ENCODE measurements at regions not wholly inside any gene's neighbourhood (a gene's known extent, or its start where the extent isn't known, plus 50 kb on each side); places are given as distances from the start of the nearest gene placed in this dataset.
A peak's percentile ranks its signal among the peaks of the same experiment; 100 is the strongest.

DNA sequence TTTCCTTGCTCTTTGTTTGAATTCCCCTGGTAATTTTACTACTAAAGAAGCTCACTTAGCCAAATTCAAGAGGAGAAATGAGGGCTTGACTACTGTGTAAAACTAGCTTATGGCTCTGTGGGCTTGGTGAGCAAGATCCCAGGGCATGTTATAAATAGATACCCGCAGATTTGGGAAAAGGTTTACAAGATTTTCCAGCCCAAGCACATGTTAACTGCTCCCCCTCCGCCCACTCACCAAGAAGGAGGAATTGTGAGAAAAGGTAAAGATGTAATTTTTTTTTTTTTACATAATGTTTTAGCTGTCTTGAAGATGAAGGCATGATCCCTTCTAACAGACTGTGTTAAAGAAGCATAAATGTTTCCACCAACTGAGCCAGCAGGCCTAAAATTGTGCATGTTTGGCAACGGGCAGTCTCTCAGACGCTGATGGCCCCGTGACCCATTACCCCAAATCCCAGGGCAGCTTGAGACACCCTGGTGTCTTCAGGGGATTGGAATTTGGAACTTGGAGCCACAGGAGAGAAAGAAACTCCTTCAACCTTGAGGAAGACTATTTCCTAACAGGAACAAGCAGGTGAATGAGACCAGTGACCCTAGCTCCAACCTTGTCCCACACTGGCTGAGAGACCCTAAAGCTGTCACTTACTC is 429.8 kb upstream of the CELF2 start:
- DNase-seq, result no peak

DNA sequence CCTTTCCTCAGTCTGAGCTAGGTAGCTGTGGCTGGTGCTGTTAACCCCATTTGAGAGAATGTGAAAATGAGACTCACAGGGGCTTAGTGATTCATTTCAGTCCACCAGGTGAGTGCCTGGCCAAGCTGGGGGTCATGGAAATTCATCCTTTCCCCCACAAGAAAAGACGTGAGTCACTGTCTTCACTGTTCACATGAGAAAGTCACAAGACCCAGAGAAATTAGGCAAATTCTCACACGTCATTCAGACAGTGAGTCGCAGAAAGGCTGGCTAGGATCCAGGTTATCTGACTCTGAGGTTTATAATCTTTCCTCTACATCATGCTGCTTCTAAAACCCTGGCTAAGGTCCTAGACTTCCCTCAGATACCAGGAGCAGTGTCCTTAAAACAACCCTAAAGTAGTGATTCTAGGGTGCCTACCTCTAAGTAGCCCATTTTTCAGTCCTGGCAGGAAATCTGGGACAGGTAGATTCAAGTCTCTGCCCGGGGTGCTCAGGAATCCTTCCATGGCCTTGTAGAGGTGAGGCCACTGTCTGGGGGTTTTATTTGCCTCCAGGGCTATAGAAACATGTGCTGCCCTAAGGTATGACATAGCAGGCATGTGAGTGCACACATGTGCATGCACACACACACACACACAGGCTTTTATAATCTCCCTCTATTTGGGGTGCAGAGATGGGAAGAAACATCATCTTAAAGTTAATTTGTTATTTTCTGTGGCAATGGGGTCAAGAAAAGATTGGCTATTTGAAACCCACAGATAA is 427.9 kb upstream of the CELF2 start:
- DNase-seq, result peak; percentile 2

DNA sequence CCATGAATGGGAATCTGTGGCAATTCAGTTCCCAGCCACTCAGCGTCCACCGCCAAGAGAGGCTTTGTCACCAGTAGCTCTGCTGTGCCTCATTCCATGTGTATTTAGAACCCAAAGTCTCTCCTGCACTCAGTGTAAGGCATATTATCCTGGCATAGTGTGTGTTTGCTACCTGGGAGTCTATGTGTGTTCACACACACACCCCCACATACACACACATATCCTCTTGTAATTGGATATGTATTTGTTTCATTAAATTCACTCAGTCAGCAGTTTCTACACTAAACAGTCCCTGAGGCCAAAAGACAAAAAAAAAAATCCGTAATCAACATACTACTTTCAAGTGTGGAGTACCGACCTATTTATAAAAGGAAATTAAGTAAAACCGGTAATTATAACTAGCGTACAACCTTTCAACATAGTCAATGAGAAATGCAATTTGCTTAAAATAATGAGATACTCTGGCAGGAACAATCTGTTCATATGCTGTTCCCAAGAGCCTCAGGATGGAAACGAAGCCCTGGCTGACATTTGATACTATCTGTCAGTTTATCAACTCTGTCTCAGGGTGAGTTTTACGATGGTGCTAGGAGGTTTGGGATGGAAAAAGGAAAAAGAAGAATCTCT is 425.8 kb upstream of the CELF2 start:
- DNase-seq, result peak; percentile 7

DNA sequence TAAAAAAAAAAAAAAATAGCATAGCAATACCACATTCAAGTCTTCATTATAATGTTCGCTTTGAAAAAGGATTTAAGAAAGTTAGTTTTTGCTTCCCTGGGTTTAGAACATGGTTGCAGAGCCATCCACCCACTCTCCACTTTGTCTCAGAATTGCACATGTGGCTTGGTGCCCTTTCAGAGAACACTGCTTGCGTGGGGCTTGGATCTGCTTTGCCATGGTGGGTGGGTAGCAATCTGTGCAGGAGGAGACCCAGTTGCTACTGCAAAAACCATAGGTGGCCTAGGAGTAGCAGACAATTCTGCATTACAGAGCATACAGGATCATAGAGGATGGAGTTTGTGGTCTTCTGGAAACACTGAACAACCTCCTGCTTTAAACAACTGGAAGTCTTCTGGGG is 421.4 kb upstream of the CELF2 start:
- no peak for DNase-seq

DNA sequence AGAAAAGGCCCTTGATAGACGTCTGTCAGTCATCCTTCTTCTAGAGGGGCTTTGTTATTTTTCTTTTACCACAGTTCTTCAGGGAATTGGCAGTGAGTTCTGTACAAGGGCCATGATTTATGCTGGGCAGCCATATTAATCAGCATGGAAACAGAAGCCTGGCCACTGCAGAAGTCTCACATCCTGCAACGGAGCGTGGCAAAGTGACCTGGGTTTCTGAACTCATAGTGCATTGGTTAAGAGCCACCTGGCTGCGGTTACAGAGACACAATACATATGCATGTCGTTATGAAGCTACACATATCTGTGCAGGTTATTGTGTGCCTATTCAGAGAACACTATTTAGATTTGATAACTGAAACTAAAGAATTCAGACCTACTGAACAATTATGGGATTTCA is 419.4 kb upstream of the CELF2 start:
- DNase-seq, result no peak

DNA sequence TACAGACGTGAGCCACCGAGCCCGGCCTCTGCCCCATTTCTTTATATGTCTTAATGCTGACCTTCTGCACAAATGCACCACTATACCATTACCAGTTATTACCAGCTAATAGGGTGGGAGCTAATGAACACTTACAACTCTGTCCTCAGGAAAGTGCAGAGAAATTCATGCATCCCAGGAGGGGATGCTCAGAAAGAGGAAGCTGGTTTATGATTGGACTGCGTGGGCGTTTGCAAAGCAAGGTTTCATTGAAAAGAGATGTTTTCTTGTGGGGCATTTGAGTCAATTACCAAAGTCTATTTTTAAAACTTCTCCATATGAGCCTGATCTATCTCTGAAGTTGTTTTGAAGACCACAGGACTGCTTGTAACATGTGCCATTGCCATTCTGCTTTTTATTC is 417.7 kb upstream of the CELF2 start:
- DNase-seq, result no peak

DNA sequence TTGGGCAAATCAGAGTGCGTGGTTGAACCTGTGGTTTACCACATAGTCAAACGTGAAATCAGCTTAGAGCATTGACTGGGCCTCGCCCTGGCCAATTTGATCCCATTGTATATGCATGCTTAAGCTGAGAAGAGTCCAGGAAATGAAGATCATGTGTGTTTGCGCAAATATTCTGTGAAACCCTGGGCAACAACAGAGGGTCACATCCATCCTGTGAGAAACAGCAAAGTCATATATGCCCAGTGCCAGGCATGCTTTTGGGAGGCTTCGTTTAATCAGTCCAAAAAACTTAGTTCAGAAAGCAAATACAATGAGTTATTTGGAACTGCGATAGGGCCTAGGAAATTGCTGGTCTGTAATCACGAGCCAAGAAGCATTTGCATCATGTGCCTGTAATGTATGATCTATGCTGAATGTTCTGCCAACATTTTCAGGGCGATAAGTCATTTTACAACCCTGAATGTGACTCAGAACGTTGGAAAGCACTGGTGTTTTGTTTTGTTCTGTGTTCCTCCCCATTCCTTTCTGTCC is 412.1 kb upstream of the CELF2 start:
- peak; percentile 42 for DNase-seq

DNA sequence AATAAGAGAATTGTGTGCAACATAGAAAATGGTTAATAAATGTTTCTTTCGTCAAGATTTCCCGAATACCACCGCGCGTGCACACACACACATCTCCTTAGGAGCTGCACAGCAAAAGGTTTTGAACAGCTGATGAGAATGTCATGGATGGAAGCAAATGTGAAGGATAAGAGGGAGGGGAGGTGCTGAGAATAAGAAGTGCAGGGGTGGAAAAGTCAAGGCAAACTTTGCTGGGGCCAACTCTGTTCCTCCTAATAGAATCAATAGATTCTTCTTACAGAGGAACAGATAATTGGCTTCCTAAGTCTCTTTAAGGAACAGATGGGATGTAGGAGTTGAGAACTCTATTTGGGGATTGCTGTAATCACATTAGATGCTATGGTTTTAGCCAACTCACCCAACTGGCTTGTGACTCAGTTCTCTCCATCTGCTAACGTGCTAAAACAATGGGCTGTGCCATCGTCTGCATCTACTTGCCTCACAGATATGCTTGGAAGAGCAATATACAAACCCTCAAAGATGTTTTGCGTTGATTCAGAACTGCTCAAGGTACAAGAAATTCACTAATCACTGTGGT is 408.2 kb upstream of the CELF2 start:
- no peak for DNase-seq

DNA sequence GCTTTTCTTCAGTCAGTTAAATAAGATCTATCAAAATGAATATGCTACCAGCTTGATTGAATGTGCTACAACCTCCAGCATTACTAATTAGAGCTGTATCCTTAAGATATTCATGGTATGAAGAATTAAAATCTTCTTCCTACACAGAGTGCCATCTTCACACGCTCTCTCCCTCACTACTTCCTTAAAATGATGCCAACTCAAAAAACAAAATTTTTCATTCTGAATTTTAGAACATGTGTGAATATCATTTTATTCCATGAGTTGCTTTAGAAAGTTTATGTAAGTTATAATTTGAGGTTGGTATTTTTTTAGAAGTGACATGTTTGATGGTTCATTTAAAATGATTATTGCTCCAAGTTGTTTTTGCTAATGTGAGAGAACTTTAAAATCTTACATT is 407.5 kb upstream of the CELF2 start:
- no peak for DNase-seq

DNA sequence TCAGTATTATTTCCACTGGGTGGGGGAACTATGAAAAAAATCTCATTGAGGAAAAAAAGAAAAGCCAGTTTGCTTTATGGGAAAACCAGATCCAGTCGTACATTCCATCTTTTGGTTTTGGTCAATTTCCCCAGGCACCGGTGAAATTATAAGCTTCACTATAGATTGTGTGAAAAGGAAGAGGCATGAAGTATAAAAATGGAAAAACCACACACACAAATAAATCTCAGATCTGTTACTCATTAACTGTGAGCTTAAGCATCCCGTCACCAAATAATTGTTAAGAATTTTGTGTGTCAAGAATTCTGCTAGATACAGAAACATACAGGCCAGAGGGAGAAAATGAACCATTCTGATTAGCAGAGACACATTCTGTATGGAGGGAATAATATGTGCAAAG is 405.5 kb upstream of the CELF2 start:
- no peak for DNase-seq

DNA sequence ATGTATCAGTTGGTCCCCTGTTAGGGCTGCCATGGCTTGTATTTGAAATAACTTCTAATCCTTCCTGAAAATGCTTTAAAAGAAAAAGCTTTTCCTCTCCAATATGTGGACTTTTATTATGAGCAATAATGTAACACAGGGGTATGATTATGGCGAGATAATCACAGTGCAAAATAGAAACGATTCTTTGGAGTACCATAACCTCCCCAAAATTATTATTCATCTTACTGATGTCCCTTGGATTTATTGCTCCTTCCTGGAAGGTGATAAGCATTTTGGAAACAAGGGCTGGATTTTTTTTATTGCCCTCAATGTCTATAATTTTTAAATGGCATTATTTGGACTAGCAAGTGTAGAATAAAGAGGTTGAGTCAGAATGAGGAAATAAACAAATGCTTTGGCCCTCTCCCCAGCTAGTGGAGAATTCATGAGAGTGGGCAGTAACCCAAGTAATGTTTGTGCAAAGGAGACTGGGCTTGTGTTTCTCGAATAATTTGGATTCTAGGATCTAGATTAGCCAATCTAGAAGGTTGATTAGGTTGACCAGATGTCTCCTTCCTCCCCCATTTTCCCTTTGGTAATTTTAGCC is 403.9 kb upstream of the CELF2 start:
- no peak for DNase-seq

DNA sequence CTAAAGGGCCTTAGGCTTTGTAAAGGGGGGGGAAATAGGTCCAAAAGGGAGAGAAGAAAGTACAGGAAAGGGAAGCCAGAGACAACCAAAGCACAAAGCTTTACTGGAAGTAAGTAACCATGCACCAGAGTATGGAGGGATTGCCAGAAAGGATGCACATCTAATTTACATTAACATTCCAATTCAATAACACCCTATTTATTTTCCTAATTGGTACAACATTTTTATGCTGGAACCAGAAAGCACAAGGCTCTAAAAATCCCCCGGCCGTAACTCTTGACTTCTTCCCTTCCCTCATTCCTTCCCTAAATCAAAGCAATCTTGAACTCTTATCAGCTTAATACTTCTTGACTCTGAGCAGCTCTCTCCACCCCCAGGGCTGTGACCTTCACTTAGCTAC is 400.0 kb upstream of the CELF2 start:
- no peak for DNase-seq

DNA sequence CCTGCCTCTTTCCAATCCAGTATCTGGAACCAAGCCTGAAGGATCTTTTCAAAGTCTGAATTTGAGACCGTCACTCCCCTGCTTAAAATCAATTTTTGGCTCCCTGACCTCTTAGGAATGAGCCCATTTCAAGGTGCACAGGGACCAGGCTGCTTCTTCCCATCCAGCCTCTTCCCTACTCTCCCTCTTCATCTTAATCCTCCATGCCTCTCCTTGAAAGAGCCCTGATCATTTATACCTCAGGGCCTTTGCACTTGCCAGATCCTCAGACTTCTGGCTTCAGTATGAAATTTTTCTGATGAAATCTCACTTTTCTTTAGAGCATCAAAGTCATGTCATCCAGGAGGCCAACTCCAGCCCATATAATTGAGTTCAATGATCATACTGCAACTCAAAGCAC is 399.5 kb upstream of the CELF2 start:
- DNase-seq, result no peak

DNA sequence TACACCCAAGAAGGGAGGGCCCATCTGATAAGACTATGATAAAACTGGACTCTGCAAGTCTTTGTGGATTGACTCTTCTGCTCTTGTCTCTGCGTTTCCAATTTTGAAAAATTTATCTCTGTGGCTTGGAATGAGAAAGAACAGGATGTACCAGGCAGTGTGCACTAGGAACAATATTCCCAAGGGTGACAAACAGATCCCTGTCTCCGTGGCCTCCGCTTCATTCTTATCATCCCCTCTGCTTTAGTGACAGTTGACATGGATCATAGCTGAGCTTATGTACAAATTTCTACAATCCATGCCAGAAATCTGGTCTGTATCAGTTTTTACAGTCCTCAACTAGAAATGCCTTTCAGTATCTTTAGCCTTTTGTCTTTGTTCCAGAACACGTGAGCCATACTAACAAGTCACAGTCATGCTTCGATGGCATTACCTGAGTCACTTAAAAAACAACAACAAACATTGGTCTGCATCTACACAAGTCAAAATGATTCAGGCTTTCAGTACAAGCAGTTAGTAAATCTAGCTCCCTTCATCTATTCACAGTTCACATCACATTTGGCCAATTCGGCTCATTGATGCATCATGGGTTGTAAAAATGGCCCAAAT is 393.6 kb upstream of the CELF2 start:
- no peak for DNase-seq

DNA sequence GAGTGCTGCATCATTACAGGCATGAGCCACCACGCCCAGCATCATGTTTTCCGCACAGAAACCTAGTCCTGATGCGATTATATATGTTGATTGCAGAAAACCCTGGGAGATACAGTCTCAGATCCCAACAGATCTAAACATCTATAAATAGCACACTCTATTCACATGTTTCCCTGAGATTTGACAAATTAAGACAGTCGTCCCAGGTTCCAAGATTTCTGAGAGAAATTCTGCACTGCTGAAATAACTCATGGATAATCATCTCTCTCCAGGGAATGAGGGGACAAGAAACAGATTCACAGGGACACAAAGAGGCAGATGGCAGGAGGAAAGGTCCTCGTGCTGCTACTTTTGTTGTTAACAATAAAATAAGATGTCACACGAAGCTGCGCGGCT is 393.1 kb upstream of the CELF2 start:
- no peak for DNase-seq

DNA sequence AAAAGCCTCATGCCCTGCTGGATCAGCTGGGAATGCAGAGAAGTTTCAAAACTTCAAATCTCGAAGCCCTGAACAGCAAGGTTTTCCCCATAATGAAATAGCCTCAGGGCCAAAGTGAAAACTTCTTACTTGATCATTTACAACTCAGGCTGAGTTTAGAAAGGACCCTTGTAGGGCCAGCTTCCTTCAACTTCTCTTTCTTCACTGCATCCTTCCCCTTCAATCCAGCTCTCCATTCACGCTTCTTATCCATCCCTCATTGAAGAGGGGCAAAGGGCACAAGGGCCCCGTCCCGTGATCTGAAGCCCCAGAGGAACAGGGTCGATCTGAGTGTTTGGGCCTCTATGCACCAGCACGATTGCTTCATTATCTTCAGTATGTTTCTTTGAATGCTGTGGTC is 392.2 kb upstream of the CELF2 start:
- DNase-seq, result no peak

DNA sequence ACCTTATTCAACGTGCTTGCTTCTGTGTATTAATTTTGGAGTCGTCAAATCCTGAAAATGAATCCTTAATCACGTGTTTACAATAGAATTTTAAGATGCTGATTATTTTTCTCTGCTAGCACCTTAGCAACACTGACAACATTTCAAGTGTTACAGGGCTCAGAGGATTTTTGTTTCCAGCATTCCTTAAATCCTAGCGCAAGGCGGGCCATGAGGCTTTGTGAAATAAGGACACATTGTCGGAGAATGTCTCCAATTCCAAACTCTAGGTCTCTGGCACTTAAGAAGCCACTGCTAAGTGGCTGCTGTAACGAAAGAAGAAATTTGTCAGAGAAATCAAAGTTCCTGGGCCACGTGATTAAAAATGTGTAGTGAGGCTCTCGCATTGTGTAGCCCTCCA is 390.9 kb upstream of the CELF2 start:
- DNase-seq, result no peak

DNA sequence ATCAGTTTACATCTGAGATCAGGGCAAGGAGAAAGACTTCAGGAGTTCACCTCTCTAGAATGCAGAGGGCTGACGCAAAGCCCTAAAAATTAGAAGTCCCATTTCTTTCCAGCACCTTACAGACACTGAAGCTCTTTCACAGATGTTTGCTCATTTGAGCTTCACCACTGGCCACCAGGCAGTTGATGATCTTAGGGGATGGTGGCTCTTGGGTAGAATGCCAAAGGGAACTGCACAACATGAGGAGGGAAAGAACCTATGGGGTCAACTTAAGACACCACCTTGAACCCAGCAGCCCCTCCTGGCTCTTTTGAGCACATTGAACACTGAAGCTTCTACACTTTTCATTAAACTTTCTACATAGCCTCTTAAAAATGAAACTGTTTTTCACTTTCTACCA is 390.3 kb upstream of the CELF2 start:
- no peak for DNase-seq

DNA sequence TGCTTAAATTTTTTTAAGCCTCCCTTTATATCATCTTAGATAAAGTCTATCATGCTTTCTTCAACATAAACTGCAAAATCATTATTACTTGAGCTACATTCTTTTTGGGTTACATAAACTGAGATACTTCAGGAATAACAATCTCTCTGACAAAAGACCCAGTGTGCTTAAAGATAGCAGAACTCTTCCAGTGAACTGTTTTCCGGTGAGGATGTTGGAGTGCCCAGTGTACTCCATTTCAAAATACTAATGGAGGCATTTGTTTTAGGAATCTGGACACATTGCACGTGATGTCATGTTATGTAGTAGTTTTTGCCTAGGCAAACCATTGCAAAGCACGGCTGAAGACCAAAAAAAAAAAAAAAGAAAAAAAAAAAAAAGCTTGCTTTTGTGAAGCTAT is 388.2 kb upstream of the CELF2 start:
- no peak for DNase-seq

DNA sequence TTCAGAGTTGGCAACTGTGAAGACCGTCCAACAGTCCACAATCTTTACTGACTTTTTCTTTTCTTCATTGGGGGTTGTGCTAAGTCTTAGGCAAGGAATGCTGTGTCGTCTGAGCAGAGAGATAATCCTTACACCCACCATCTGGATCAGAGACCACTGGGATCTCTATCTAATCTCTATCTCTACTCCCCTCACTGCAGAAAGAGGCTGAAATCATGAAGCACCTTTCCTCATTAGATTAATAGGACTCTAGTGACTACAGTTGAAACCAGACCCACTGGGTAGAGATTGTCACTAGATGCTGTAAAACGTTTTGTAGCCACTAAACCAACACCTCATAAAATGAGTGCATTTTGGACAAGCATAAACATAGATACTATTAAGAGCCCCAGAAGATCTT is 387.4 kb upstream of the CELF2 start:
- no peak for DNase-seq

DNA sequence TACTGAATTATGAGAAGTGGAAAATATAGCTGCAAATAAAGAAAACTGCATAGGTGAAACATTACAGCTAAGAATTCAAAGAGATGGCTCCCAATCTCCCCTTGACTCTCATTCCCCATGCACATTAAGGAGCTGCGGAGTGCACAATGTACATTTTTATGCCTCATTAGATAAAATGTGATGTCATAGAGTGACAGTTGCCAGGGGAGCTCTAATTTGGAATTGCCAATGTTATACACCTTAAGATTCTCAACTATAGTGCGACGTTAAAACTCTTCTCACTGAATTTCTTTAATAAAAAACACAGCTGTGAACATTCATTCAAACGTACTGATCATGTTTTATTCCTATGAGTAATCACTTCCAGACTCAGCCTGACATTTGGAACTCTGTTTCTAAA is 386.9 kb upstream of the CELF2 start:
- DNase-seq, result no peak

DNA sequence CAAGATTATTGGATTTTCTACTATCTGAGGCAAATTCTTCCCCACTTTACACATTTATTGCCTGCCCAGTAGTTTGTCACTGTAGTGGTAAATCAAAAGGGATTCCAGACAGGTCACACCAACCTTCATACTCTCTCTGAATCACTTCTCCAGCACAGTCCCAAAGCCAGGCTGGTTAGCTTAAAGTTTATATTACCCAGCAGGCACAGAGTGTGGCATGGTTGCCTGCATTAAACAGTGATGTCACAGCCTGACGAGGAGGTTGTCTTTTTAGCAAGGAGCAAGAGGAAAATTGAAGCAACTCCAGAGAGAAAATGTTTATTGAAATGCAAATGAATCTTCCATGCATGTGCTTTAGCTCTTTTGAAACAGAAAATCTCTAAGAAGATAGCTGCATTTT is 375.5 kb upstream of the CELF2 start:
- no peak for DNase-seq

Data from muscle of arm (tissue), 1 donor.